HEK293 (cell line): ENCODE measurements at regions not wholly inside any gene's neighbourhood (a gene's known extent, or its start where the extent isn't known, plus 50 kb on each side); places are given as distances from the start of the nearest gene placed in this dataset.

Experiments used
- CTCF ChIA-PET: fragments of 350-600 bp; formaldehyde crosslinking; extraction: SDS; loops from one replicate; lab custom pipeline; 2021; ENCODE audit warnings: antibody characterized with exemption; lab: Yijun Ruan, JAX
- POLR2A ChIA-PET: fragments of 300-600 bp; formaldehyde crosslinking; extraction: SDS; loops from one replicate; lab custom pipeline; 2020; ENCODE audit warnings: antibody characterized with exemption, inconsistent platforms; lab: Yijun Ruan, JAX
- H3K27ac ChIP-seq: fragments of 200-500 bp; sonication (Bioruptor generic); 2 replicates; pipeline ENCODE4 v1.5.1; 2014; ENCODE audit warnings: low read depth, low read length, control low read depth, inconsistent platforms; ENCODE audit errors: extremely low read depth
- H3K36me3 ChIP-seq, 2 experiments: fragments of 200-500 bp in 1 of 2; sonication (Bioruptor generic) in 1 of 2; 1 replicate in 1 of 2; 2 replicates in 1 of 2; pipeline ENCODE4 v1.5.1; 2014 to 2017; ENCODE audit warnings: inconsistent platforms in 2 of 2, low read length in 2 of 2; ENCODE audit not compliant: control insufficient read depth in 2 of 2, insufficient read depth in 1 of 2
- H3K4me1 ChIP-seq: fragments of 200-500 bp; sonication (Bioruptor generic); 2 replicates; pipeline ENCODE4 v1.5.1; 2014; ENCODE audit warnings: mild to moderate bottlenecking, low read length, inconsistent platforms; ENCODE audit not compliant: control insufficient read depth, insufficient read depth
- H3K4me3 ChIP-seq: 2 replicates; pipeline ENCODE4 v1.5.1; 2011; ENCODE audit warnings: low read depth, mild to moderate bottlenecking, control low read depth, low read length, moderate library complexity
- H3K9me3 ChIP-seq: fragments of 200-500 bp; sonication (Bioruptor generic); 2 replicates; pipeline ENCODE4 v1.5.1; 2014; ENCODE audit warnings: low read depth, low read length, inconsistent platforms; ENCODE audit not compliant: control insufficient read depth, insufficient read depth
- BCL11B ChIP-seq: fragments of 450-650 bp; formaldehyde crosslinking; IDR thresholded peaks from 2 replicates; pipeline ENCODE4 v1.5.1; 2016; ENCODE audit warnings: low read depth, missing biosample characterization, missing genetic modification characterization
- GLI4 ChIP-seq: fragments of 450-650 bp; formaldehyde crosslinking; IDR thresholded peaks from 2 replicates; pipeline ENCODE4 v1.5.1; 2016; ENCODE audit warnings: missing biosample characterization, missing genetic modification characterization
- HOXA7 ChIP-seq: sonication (generic); formaldehyde crosslinking; IDR thresholded peaks from 2 replicates; pipeline ENCODE4 v1.8.1; 2022; ENCODE audit warnings: missing genetic modification reagents, borderline replicate concordance
- IKZF3 ChIP-seq: fragments of 450-650 bp; IDR thresholded peaks from 2 replicates; pipeline ENCODE4 v1.5.0; 2018; ENCODE audit warnings: missing biosample characterization, mild to moderate bottlenecking, missing genetic modification characterization, moderate library complexity
- ZBTB1 ChIP-seq: fragments of 450-650 bp; formaldehyde crosslinking; IDR thresholded peaks from 2 replicates; pipeline ENCODE4 v1.5.1; 2016; ENCODE audit warnings: missing biosample characterization, missing genetic modification characterization
- ZNF48 ChIP-seq: fragments of 450-650 bp; formaldehyde crosslinking; IDR thresholded peaks from 2 replicates; pipeline ENCODE4 v1.5.1; 2016; ENCODE audit warnings: missing biosample characterization, missing genetic modification characterization
- ZNF623 ChIP-seq: fragments of 450-650 bp; formaldehyde crosslinking; IDR thresholded peaks from 2 replicates; pipeline ENCODE4 v1.5.1; 2016; ENCODE audit warnings: missing biosample characterization, missing genetic modification characterization
- ZNF658 ChIP-seq: fragments of 450-650 bp; formaldehyde crosslinking; IDR thresholded peaks from 2 replicates; pipeline ENCODE4; 2016; ENCODE audit warnings: missing biosample characterization, missing genetic modification characterization
- ZNF664 ChIP-seq: fragments of 450-650 bp; formaldehyde crosslinking; IDR thresholded peaks from 2 replicates; pipeline ENCODE4 v1.5.1; 2016; ENCODE audit warnings: missing biosample characterization, missing genetic modification characterization
- ZNF792 ChIP-seq: fragments of 450-650 bp; formaldehyde crosslinking; IDR thresholded peaks from 2 replicates; pipeline ENCODE4 v1.5.1; 2016; ENCODE audit warnings: missing biosample characterization, missing genetic modification characterization
- ZNF843 ChIP-seq: fragments of 450-650 bp; formaldehyde crosslinking; IDR thresholded peaks from 2 replicates; pipeline ENCODE4 v1.5.1; 2016; ENCODE audit warnings: missing biosample characterization, missing genetic modification characterization
- TF ChIP-seq, protein P1 (sequence below): fragments of 450-650 bp; formaldehyde crosslinking; IDR thresholded peaks from 2 replicates; pipeline ENCODE4 v1.5.1; 2016; ENCODE audit warnings: missing biosample characterization, missing genetic modification characterization, low read depth
- TF ChIP-seq, protein P2 (sequence below): fragments of 450-650 bp; formaldehyde crosslinking; IDR thresholded peaks from 2 replicates; pipeline ENCODE4 v1.5.1; 2016; ENCODE audit warnings: missing biosample characterization, missing genetic modification characterization, low read depth
- TF ChIP-seq, protein P3 (sequence below): fragments of 450-650 bp; formaldehyde crosslinking; IDR thresholded peaks from 2 replicates; pipeline ENCODE4 v1.5.1; 2016; ENCODE audit warnings: missing biosample characterization, missing genetic modification characterization
- TF ChIP-seq, protein P4 (sequence below): fragments of 450-650 bp; formaldehyde crosslinking; IDR thresholded peaks from 2 replicates; pipeline ENCODE4 v1.5.1; 2017; ENCODE audit warnings: missing biosample characterization, missing genetic modification characterization
- TF ChIP-seq, protein P5 (sequence below): fragments of 450-650 bp; formaldehyde crosslinking; IDR thresholded peaks from 2 replicates; pipeline ENCODE4 v1.5.1; 2017; ENCODE audit warnings: missing biosample characterization, missing genetic modification characterization
- TF ChIP-seq, protein P6 (sequence below): fragments of 450-650 bp; formaldehyde crosslinking; IDR thresholded peaks from 2 replicates; pipeline ENCODE4 v1.5.1; 2016; ENCODE audit warnings: missing biosample characterization, missing genetic modification characterization
- TF ChIP-seq, protein P7 (sequence below): fragments of 450-650 bp; formaldehyde crosslinking; IDR thresholded peaks from 2 replicates; pipeline ENCODE4 v1.5.1; 2017; ENCODE audit warnings: missing biosample characterization, missing genetic modification characterization

- H3K4me1 ChIP-seq: no peaks in the 10 kb centered on the region; the same call in 1 of the 2 replicates
- POLR2A ChIA-PET: no interaction called here
- TF ChIP-seq, protein P1, sequence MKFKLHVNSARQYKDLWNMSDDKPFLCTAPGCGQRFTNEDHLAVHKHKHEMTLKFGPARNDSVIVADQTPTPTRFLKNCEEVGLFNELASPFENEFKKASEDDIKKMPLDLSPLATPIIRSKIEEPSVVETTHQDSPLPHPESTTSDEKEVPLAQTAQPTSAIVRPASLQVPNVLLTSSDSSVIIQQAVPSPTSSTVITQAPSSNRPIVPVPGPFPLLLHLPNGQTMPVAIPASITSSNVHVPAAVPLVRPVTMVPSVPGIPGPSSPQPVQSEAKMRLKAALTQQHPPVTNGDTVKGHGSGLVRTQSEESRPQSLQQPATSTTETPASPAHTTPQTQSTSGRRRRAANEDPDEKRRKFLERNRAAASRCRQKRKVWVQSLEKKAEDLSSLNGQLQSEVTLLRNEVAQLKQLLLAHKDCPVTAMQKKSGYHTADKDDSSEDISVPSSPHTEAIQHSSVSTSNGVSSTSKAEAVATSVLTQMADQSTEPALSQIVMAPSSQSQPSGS: no peak
- TF ChIP-seq GLI4 (tag by site-specific recombination): no peak
- no peak for TF ChIP-seq ZNF48
- no peak for TF ChIP-seq HOXA7
- no peak for TF ChIP-seq ZNF792
- TF ChIP-seq, all 188 proteins: peak for 0
- Histone ChIP-seq H3K4me3 (no peak overlapping the region), H3K27ac (no peak overlapping the region), H3K36me3 (no peaks in the 10 kb centered on the region), H3K9me3 (no peaks in the 10 kb centered on the region)
- CTCF ChIA-PET: interaction anchor here (0.6 kb wide), 1 partner anchor 1944 kb away, joined by 4 read pairs; no protein-coding TSS in a partner anchor
Observed at GRCh38 chr2:157174321-157174720, 83.2 kb upstream of the GALNT5 start.

DNA sequence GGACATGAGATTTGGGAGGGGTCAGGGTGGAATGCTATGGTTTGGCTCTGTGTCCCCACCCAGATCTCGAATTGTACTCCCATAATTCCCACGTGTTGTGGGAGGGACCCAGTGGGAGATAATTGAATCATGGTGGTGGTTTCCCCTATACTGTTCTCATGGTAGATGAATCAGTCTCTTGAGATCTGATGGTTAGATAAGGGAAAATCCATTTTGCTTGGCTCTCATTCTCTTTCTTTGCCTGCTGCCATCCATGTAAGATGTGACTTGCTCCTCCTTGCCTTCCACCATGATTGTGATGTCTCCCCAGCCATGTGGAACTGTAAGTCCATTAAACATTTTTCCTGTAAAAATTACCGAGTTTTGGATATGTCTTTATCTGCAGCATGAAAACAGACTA lies 80.9 kb upstream of the GALNT5 start:
- no peaks in the 10 kb centered on the region for H3K36me3 ChIP-seq
- POLR2A ChIA-PET: no interaction called here
- no peaks in the 10 kb centered on the region for H3K9me3 ChIP-seq
- H3K27ac ChIP-seq: no peak overlapping the region
- CTCF ChIA-PET: interaction anchor here (0.6 to 1.7 kb wide), 3 partner anchors 17 to 447 kb away, joined by 3 to 4 read pairs (median 3); no protein-coding TSS in a partner anchor
- TF ChIP-seq ZBTB1 (tag by site-specific recombination): no peak
- no peak for TF ChIP-seq BCL11B (tag by site-specific recombination)
- TF ChIP-seq, protein P2, sequence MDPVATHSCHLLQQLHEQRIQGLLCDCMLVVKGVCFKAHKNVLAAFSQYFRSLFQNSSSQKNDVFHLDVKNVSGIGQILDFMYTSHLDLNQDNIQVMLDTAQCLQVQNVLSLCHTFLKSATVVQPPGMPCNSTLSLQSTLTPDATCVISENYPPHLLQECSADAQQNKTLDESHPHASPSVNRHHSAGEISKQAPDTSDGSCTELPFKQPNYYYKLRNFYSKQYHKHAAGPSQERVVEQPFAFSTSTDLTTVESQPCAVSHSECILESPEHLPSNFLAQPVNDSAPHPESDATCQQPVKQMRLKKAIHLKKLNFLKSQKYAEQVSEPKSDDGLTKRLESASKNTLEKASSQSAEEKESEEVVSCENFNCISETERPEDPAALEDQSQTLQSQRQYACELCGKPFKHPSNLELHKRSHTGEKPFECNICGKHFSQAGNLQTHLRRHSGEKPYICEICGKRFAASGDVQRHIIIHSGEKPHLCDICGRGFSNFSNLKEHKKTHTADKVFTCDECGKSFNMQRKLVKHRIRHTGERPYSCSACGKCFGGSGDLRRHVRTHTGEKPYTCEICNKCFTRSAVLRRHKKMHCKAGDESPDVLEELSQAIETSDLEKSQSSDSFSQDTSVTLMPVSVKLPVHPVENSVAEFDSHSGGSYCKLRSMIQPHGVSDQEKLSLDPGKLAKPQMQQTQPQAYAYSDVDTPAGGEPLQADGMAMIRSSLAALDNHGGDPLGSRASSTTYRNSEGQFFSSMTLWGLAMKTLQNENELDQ (tag by site-specific recombination): no peak
- no peak for TF ChIP-seq IKZF3 (tag by site-specific recombination)
- no peak for TF ChIP-seq ZNF843 (tag by site-specific recombination)
- TF ChIP-seq, protein P3, sequence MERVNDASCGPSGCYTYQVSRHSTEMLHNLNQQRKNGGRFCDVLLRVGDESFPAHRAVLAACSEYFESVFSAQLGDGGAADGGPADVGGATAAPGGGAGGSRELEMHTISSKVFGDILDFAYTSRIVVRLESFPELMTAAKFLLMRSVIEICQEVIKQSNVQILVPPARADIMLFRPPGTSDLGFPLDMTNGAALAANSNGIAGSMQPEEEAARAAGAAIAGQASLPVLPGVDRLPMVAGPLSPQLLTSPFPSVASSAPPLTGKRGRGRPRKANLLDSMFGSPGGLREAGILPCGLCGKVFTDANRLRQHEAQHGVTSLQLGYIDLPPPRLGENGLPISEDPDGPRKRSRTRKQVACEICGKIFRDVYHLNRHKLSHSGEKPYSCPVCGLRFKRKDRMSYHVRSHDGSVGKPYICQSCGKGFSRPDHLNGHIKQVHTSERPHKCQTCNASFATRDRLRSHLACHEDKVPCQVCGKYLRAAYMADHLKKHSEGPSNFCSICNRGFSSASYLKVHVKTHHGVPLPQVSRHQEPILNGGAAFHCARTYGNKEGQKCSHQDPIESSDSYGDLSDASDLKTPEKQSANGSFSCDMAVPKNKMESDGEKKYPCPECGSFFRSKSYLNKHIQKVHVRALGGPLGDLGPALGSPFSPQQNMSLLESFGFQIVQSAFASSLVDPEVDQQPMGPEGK: no peak
- TF ChIP-seq, protein P4, sequence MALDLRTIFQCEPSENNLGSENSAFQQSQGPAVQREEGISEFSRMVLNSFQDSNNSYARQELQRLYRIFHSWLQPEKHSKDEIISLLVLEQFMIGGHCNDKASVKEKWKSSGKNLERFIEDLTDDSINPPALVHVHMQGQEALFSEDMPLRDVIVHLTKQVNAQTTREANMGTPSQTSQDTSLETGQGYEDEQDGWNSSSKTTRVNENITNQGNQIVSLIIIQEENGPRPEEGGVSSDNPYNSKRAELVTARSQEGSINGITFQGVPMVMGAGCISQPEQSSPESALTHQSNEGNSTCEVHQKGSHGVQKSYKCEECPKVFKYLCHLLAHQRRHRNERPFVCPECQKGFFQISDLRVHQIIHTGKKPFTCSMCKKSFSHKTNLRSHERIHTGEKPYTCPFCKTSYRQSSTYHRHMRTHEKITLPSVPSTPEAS (tag by site-specific recombination): no peak
- no peaks in the 10 kb centered on the region; the same call in 1 of the 2 replicates for H3K4me1 ChIP-seq
- H3K4me3 ChIP-seq: no peak overlapping the region

- no peaks in the 10 kb centered on the region; the same call in 1 of the 2 replicates for H3K4me1 ChIP-seq
- H3K9me3 ChIP-seq: no peaks in the 10 kb centered on the region
- no peak overlapping the region for H3K4me3 ChIP-seq
- ChIA-PET POLR2A (no interaction called here), CTCF (interaction anchor here (2.3 kb wide), 1 partner anchor 15 kb away, joined by 8 read pairs; no protein-coding TSS in a partner anchor)
- H3K36me3 ChIP-seq: no peaks in the 10 kb centered on the region
- no peak overlapping the region for H3K27ac ChIP-seq
- TF ChIP-seq ZNF664 (tag by site-specific recombination): no peak
- TF ChIP-seq, protein P5, sequence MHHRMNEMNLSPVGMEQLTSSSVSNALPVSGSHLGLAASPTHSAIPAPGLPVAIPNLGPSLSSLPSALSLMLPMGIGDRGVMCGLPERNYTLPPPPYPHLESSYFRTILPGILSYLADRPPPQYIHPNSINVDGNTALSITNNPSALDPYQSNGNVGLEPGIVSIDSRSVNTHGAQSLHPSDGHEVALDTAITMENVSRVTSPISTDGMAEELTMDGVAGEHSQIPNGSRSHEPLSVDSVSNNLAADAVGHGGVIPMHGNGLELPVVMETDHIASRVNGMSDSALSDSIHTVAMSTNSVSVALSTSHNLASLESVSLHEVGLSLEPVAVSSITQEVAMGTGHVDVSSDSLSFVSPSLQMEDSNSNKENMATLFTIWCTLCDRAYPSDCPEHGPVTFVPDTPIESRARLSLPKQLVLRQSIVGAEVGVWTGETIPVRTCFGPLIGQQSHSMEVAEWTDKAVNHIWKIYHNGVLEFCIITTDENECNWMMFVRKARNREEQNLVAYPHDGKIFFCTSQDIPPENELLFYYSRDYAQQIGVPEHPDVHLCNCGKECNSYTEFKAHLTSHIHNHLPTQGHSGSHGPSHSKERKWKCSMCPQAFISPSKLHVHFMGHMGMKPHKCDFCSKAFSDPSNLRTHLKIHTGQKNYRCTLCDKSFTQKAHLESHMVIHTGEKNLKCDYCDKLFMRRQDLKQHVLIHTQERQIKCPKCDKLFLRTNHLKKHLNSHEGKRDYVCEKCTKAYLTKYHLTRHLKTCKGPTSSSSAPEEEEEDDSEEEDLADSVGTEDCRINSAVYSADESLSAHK (tag by site-specific recombination): no peak
- TF ChIP-seq ZNF623 (tag by site-specific recombination): no peak
- TF ChIP-seq, protein P6, sequence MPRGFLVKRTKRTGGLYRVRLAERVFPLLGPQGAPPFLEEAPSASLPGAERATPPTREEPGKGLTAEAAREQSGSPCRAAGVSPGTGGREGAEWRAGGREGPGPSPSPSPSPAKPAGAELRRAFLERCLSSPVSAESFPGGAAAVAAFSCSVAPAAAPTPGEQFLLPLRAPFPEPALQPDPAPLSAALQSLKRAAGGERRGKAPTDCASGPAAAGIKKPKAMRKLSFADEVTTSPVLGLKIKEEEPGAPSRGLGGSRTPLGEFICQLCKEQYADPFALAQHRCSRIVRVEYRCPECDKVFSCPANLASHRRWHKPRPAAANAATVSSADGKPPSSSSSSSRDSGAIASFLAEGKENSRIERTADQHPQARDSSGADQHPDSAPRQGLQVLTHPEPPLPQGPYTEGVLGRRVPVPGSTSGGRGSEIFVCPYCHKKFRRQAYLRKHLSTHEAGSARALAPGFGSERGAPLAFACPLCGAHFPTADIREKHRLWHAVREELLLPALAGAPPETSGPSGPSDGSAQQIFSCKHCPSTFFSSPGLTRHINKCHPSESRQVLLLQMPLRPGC (tag by site-specific recombination): no peak
- no peak for TF ChIP-seq ZNF658 (tag by site-specific recombination)
- TF ChIP-seq, protein P7, sequence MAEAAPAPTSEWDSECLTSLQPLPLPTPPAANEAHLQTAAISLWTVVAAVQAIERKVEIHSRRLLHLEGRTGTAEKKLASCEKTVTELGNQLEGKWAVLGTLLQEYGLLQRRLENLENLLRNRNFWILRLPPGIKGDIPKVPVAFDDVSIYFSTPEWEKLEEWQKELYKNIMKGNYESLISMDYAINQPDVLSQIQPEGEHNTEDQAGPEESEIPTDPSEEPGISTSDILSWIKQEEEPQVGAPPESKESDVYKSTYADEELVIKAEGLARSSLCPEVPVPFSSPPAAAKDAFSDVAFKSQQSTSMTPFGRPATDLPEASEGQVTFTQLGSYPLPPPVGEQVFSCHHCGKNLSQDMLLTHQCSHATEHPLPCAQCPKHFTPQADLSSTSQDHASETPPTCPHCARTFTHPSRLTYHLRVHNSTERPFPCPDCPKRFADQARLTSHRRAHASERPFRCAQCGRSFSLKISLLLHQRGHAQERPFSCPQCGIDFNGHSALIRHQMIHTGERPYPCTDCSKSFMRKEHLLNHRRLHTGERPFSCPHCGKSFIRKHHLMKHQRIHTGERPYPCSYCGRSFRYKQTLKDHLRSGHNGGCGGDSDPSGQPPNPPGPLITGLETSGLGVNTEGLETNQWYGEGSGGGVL: no peak
Observed at GRCh38 chr2:157178874-157179273, 78.6 kb upstream of the GALNT5 start.
